Small intestine (tissue), 7 donors: ENCODE measurements at regions not wholly inside any gene's neighbourhood (a gene's known extent, or its start where the extent isn't known, plus 50 kb on each side); places are given as distances from the start of the nearest gene placed in this dataset.

Experiments used
- DNase-seq, 2 donors: peaks; one replicate each; pipeline versions ENCODE4 v3.0.0 to v3.0.0-alpha.2; 2013
- FAIRE-seq: peaks from 2 replicates; lab custom pipeline; 2012; peaks lifted over from hg19 to GRCh38; lab: Jason Lieb, UNC
- H3K27ac ChIP-seq, 3 donors: one replicate each; pipeline ENCODE4 v1.5.1; 2013; ENCODE audit warnings: low read length in 2 of 3, mild to moderate bottlenecking in 2 of 3, control low read depth in 1 of 3, inconsistent platforms in 1 of 3, low read depth in 1 of 3, moderate library complexity in 1 of 3
- H3K27me3 ChIP-seq, 3 donors: one replicate each; pipeline ENCODE4 v1.6.1; 2013; ENCODE audit warnings: low read length in 3 of 3, inconsistent platforms in 1 of 3; ENCODE audit not compliant: control insufficient read depth in 3 of 3, insufficient read depth in 3 of 3
- H3K36me3 ChIP-seq, 3 donors: one replicate each; pipeline ENCODE4 v1.6.1; 2013; ENCODE audit warnings: low read length in 3 of 3, inconsistent platforms in 1 of 3, low read depth in 1 of 3, mild to moderate bottlenecking in 1 of 3, moderate library complexity in 1 of 3; ENCODE audit not compliant: control insufficient read depth in 3 of 3, insufficient read depth in 2 of 3
- H3K4me1 ChIP-seq, 3 donors: one replicate each; pipeline ENCODE4 v1.6.1; 2013; ENCODE audit warnings: low read length in 2 of 3, inconsistent platforms in 1 of 3, low read depth in 1 of 3, mild to moderate bottlenecking in 1 of 3, moderate library complexity in 1 of 3; ENCODE audit not compliant: control insufficient read depth in 3 of 3, insufficient read depth in 2 of 3
- H3K4me3 ChIP-seq, 3 donors: one replicate each; pipeline ENCODE4 v1.5.1; 2013; ENCODE audit warnings: low read length in 3 of 3, control low read depth in 1 of 3, inconsistent platforms in 1 of 3, low read depth in 1 of 3, mild to moderate bottlenecking in 1 of 3, moderate library complexity in 1 of 3
- H3K9me3 ChIP-seq, 2 donors: one replicate each; pipeline ENCODE4 v1.6.1; 2013; ENCODE audit warnings: low read depth in 1 of 2, low read length in 1 of 2; ENCODE audit not compliant: control insufficient read depth in 2 of 2, insufficient read depth in 1 of 2
- whole genome bisulfite sequencing, 3 donors: extraction: QIAGEN DNeasy Blood & Tissue Kit; methylation state at CpG; one replicate each; pipeline ENCODE4 v1.1.7; 2013; 5-methylcytosine and 5-hydroxymethylcytosine counted together
- donor health status: healthy with polysubstance abuse.
- donor health status: control.
- donor health status: control.
- donor health status: Bipolar disorder and iron deficiency.
- donor health status: healthy.

DNA sequence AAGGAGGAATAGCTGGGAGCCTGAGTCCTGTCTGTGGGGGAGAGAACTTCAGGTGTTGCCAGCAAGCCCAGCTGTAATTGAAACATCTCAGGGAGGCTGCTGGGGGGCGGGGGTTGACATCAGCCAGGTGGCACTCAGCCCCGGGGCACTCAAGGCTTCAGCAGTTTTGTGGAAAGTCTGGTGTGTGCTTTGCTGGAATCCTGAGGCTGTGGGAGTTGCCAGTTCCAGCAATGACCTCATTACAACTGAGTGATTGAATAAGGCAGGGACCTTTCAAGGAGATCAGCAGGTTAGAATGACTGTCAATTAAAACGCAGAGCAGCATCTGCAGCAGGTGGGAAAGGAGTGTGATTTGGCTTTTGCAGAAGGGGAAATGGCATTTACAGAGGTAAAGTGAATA is 75.7 kb downstream of the FAM43A start:
- FAIRE-seq = no peak

DNA sequence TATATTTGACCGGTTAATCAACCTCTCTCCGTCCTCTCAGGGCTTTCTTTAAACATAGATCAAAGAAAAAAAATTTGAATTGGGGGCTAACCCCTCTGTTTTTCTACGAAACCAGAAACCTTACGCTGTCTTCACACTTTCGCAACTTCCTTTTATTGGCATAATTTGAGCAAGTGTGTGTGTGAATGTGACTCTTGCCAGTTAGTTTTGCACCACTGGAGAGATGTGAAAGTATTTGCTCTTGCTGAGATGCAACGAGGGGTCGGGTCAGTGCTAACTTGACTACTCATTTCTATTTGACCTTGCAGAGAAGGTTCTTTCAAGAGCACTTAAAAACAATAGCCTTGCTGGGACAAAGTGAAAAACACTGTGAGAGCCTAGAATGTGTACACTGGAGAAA is 81.2 kb downstream of the FAM43A start:
- Histone ChIP-seq H3K4me1 (peaks cover 0 to 9% (median 0%) of the 10 kb centered on the region in 3 donors), H3K27ac (no peak overlapping the region), H3K27me3 (peaks cover 0 to 6% (median 0%) of the 10 kb centered on the region in 3 donors), H3K36me3 (no peaks in the 10 kb centered on the region), H3K9me3 (no peaks in the 10 kb centered on the region), H3K4me3 (no peak overlapping the region)
- DNase-seq (no peak), FAIRE-seq (no peak)
- WGBS, 3 donors = 52 to 63% (median 56%) methylated on average over 7 of the region's 7 CpGs

More for the DNA sequence above, 75.7 kb downstream of the FAM43A start:
- H3K4me1 ChIP-seq = peaks cover 0 to 2% (median 0%) of the 10 kb centered on the region in 3 donors
- H3K9me3 ChIP-seq = no peaks in the 10 kb centered on the region
- no peak overlapping the region for H3K4me3 ChIP-seq
- no peak for DNase-seq
- H3K36me3 ChIP-seq = no peaks in the 10 kb centered on the region
- no peak overlapping the region for H3K27ac ChIP-seq
- H3K27me3 ChIP-seq = no peaks in the 10 kb centered on the region
- WGBS, 3 donors = 31 to 49% (median 39%) methylated on average over 3 of the region's 3 CpGs

DNA sequence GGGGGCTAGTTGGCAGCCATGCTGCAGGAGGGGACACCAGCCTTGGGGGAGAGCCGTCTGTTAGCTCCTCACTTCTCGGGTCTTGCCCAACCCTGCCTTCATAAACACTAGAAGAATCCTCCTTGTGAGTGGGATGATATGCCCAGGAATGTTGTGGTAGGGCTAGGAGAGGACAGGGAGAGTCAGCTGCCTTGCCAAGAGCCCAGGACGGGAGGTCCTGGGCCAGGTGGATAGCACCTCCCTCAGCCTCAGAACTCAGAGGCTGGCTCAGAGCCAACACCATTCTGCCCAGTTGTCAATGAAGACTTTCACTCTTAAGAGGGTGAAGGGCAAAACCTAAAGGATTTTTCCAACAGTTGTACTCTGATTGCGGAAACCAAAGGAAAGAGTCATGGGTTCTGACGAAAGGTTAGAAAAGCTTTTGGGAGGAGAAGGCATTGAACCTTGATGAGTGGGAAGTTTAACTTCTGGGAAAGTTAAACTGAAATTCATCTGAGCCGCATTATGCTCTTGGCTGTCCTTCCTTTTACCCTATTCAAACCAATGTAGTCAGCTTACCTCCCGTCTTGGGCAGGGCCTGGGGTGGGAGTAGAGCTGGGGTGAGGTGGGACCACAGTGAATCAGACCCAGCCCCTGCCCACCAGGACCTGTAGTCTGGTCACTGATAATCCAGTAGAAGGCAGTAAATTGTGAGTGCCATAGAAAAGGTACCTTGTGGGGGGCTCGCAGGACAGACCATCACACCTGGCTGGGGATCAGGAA is 81.9 kb downstream of the FAM43A start:
- Histone ChIP-seq H3K36me3 (no peaks in the 10 kb centered on the region), H3K27me3 (peaks cover 0 to 6% (median 0%) of the 10 kb centered on the region in 3 donors), H3K9me3 (no peaks in the 10 kb centered on the region), H3K27ac (no peak overlapping the region), H3K4me1 (peaks cover 0 to 9% (median 0%) of the 10 kb centered on the region in 3 donors), H3K4me3 (no peak overlapping the region)
- DNase-seq (peak in 1 of 2 donors; percentile 52), FAIRE-seq (no peak)
- 73 to 82% (median 78%) methylated on average over 8 of the region's 8 CpGs for WGBS, 3 donors

DNA sequence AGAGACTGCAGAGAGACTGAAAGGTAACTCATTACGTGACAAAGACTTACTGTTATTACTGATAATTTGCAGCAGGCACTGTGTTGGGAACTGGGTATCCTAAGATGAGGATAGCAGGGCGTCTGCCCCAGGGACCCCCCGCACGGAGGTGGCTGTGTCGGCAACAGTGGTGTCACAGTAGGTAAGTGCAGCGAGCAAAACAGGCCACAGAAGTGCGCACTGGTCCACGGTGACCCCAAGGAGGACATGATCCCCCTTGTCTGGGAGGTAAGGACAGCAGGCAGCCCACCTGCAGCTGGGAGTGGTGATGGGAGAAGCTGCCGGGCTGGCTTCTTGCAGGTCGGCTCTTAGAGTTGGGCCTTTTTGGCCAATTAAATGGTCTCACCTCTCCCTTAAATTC is 82.9 kb downstream of the FAM43A start:
- Histone ChIP-seq H3K27ac (peak overlapping the region in 1 of 3 donors; percentile 29), H3K36me3 (no peaks in the 10 kb centered on the region), H3K9me3 (no peaks in the 10 kb centered on the region), H3K4me3 (no peak overlapping the region), H3K4me1 (peaks cover 0 to 14% (median 4%) of the 10 kb centered on the region in 3 donors), H3K27me3 (peaks cover 0 to 6% (median 0%) of the 10 kb centered on the region in 3 donors)
- DNase-seq = no peak
- WGBS, 3 donors = 85 to 92% (median 86%) methylated on average over 10 of the region's 10 CpGs
- FAIRE-seq = no peak

DNA sequence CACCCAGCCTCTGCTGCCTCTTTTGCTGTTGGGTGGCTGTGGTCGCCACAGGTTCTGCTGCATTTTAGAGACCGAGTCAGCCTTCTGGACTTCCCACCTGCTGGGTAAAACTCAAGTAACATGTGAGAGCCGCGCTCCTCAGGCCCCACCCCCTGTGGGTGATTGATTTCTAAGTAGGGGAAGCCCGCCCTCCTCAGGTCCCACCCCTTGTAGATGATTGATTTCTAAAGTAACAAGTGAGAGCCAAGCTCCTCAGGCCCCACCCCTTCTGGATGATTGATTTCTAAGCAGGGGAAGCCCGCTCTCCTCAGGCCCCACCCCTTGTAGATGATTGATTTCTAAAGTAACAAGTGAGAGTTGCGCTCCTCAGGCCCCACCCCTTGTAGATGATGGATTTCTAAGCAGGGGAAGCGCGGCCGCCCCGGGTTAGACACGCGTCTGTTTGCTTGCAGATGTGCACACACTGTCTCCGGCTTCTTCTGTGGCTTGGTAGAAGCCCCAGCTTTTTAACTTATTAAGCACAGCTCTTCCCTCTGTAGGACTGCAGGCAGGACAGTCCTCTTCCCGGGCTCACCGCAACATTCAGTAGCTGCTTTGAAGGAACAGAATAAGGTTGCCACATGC is 83.4 kb downstream of the FAM43A start:
- H3K4me3 ChIP-seq = peak overlapping the region in 2 of 3 donors; percentile 40 to 45
- DNase-seq = peak; percentile 98
- H3K4me1 ChIP-seq = peaks cover 0 to 14% (median 4%) of the 10 kb centered on the region in 3 donors
- WGBS, 3 donors = 0 to 2% (median 1%) methylated on average over 16 of the region's 16 CpGs
- peaks cover 0 to 6% (median 0%) of the 10 kb centered on the region in 3 donors for H3K27me3 ChIP-seq
- H3K36me3 ChIP-seq = no peaks in the 10 kb centered on the region
- peak overlapping the region in 2 of 3 donors; percentile 38 to 67 for H3K27ac ChIP-seq
- H3K9me3 ChIP-seq = no peaks in the 10 kb centered on the region
- FAIRE-seq = peak; percentile 47

DNA sequence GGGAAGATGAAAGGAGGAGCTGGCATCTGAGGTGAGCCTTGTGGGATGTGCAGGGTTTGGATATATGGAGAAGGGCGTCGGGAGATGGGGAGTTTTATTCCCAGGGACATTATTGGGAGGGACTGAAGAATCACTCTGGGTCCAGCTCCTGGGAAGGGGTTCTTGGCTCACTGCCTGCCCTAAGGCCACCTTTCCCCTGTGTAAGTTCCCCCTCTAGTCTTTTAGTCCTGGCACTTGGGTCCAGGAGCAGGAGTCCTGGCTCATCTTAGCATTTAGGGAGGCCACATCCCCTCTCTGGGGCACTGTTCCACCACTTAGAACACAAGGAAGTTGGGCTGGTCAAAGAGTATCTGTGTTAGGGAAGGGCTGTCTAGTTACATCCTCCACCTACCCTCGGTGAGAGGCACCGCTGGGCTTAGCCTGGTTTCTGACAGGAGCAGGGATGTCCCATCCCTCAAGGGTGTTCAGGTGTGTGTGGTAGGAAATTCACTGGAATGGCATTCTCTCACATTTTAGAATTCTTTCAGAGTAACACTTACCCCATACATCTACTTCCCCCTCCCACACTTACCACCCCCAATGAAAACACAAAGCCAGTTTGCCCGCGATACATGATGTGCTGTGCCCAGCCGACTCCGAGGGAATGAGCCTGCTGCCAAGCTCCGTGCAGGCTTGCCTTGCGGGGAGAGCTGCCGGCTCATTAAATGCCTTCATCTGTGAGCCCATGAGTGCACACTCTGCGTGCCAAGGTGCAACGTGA is 86.7 kb downstream of the FAM43A start:
- peaks cover 0 to 14% (median 4%) of the 10 kb centered on the region in 3 donors for H3K4me1 ChIP-seq
- no peaks in the 10 kb centered on the region for H3K36me3 ChIP-seq
- WGBS, 3 donors = 76 to 82% (median 81%) methylated on average over 13 of the region's 13 CpGs
- FAIRE-seq (no peak), DNase-seq (no peak)
- no peak overlapping the region for H3K4me3 ChIP-seq
- H3K27ac ChIP-seq = no peak overlapping the region
- no peaks in the 10 kb centered on the region for H3K9me3 ChIP-seq
- peaks cover 0 to 8% (median 0%) of the 10 kb centered on the region in 3 donors for H3K27me3 ChIP-seq

DNA sequence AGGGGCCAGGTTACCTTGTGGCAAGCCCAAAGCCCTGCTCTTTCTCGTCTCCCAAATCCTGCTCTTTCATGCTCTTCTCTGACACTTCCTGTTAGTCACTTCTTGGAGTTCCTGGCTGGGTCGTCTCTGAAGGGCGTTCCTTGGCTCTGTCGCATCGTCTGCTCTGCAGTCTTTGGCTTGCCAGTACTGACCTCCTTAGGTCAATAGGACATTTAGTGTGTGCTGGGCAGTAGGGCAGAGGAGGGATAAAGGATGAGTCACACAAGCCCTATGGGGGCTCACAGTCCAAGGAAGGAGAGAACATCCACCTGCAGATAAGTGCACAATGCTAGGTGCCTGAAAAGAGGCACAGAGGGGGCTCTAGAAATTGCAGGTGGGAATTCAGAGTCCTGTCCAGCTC is 87.5 kb downstream of the FAM43A start:
- Histone ChIP-seq H3K27ac (no peak overlapping the region), H3K27me3 (peaks cover 0 to 9% (median 0%) of the 10 kb centered on the region in 3 donors), H3K4me1 (peaks cover 0 to 14% (median 4%) of the 10 kb centered on the region in 3 donors), H3K36me3 (no peaks in the 10 kb centered on the region), H3K4me3 (no peak overlapping the region), H3K9me3 (no peaks in the 10 kb centered on the region)
- FAIRE-seq (no peak), DNase-seq (peak; percentile 27 to 35)
- 22 to 39% (median 29%) methylated on average over 5 of the region's 5 CpGs for WGBS, 3 donors
